H9 (cell line): ENCODE measurements at regions not wholly inside any gene's neighbourhood (a gene's known extent, or its start where the extent isn't known, plus 50 kb on each side); places are given as distances from the start of the nearest gene placed in this dataset.

Experiments used
- DNase-seq: peaks from one replicate; pipeline ENCODE4 v3.0.0-alpha.2; 2017
- H2AFZ ChIP-seq: one replicate; pipeline ENCODE4 v1.6.1; 2013; ENCODE audit warnings: mild to moderate bottlenecking, low read length, control low read depth, moderate library complexity
- H2AK5ac ChIP-seq: 2 replicates; pipeline ENCODE4 v1.6.1; 2013; ENCODE audit warnings: low read length, control low read depth, mixed read lengths; ENCODE audit not compliant: insufficient read length
- H2BK120ac ChIP-seq: one replicate; pipeline ENCODE4 v1.6.1; 2013; ENCODE audit warnings: low read depth, mild to moderate bottlenecking, low read length, control low read depth, inconsistent platforms; ENCODE audit not compliant: poor library complexity, severe bottlenecking
- H2BK12ac ChIP-seq: 2 replicates; pipeline ENCODE4 v1.6.1; 2013; ENCODE audit warnings: low read length, control low read depth, mixed read lengths, low read depth; ENCODE audit not compliant: insufficient read length
- H2BK15ac ChIP-seq: 2 replicates; pipeline ENCODE4 v1.6.1; 2013; ENCODE audit warnings: low read depth, low read length, control low read depth
- H2BK20ac ChIP-seq: one replicate; pipeline ENCODE4 v1.6.1; 2013; ENCODE audit warnings: low read depth, mild to moderate bottlenecking, low read length, control low read depth, inconsistent platforms; ENCODE audit not compliant: poor library complexity, severe bottlenecking
- H2BK5ac ChIP-seq: 2 replicates; pipeline ENCODE4 v1.6.1; 2013; ENCODE audit warnings: low read length, control low read depth, mixed read lengths; ENCODE audit not compliant: insufficient read length
- H3K14ac ChIP-seq: 2 replicates; pipeline ENCODE4 v1.6.1; 2013; ENCODE audit warnings: low read length, control low read depth; ENCODE audit not compliant: insufficient read depth
- H3K18ac ChIP-seq: 2 replicates; pipeline ENCODE4 v1.6.1; 2013; ENCODE audit warnings: low read depth, mild to moderate bottlenecking, mixed read lengths, low read length, control low read depth; ENCODE audit not compliant: insufficient read length
- H3K23ac ChIP-seq: 2 replicates; pipeline ENCODE4 v1.6.1; 2013; ENCODE audit warnings: low read length, control low read depth, mixed read lengths, low read depth; ENCODE audit not compliant: insufficient read length
- H3K23me2 ChIP-seq: 2 replicates; pipeline ENCODE4 v1.6.1; 2013; ENCODE audit warnings: low read depth, mild to moderate bottlenecking, mixed read lengths, low read length, control low read depth; ENCODE audit not compliant: insufficient read length, poor library complexity, severe bottlenecking
- H3K27ac ChIP-seq: 2 replicates; pipeline ENCODE4 v1.5.1; 2013; ENCODE audit warnings: low read length, control low read depth, mixed read lengths, low read depth; ENCODE audit not compliant: insufficient read length
- H3K27me3 ChIP-seq: 2 replicates; pipeline ENCODE4 v1.6.1; 2013; ENCODE audit warnings: low read length, control low read depth, inconsistent platforms; ENCODE audit not compliant: insufficient read depth
- H3K4ac ChIP-seq: 2 replicates; pipeline ENCODE4 v1.6.1; 2013; ENCODE audit warnings: low read depth, mild to moderate bottlenecking, control low read depth, inconsistent platforms, low read length, moderate library complexity
- H3K4me1 ChIP-seq: 2 replicates; pipeline ENCODE4 v1.6.1; 2013; ENCODE audit warnings: low read length, control low read depth, inconsistent platforms; ENCODE audit not compliant: insufficient read depth
- H3K4me2 ChIP-seq: 2 replicates; pipeline ENCODE4 v1.6.1; 2013; ENCODE audit warnings: low read length, control low read depth, mixed read lengths; ENCODE audit not compliant: insufficient read length, insufficient read depth
- H3K56ac ChIP-seq: 2 replicates; pipeline ENCODE4 v1.6.1; 2013; ENCODE audit warnings: low read depth, mild to moderate bottlenecking, mixed read lengths, low read length, control low read depth; ENCODE audit not compliant: insufficient read length
- H3K79me1 ChIP-seq: 2 replicates; pipeline ENCODE4 v1.6.1; 2013; ENCODE audit warnings: low read depth, mild to moderate bottlenecking, moderate library complexity, low read length, control low read depth, inconsistent platforms; ENCODE audit not compliant: insufficient read depth, poor library complexity, severe bottlenecking
- H3K79me2 ChIP-seq: 2 replicates; pipeline ENCODE4 v1.6.1; 2013; ENCODE audit warnings: low read length, control low read depth, inconsistent platforms; ENCODE audit not compliant: insufficient read depth
- H3K9ac ChIP-seq: 2 replicates; pipeline ENCODE4 v1.6.1; 2013; ENCODE audit warnings: low read length, control low read depth, mixed read lengths; ENCODE audit not compliant: insufficient read length; ENCODE audit errors: extremely low read depth
- H3K9me3 ChIP-seq: one replicate; pipeline ENCODE4 v1.6.1; 2013; ENCODE audit warnings: low read depth, low read length, inconsistent platforms; ENCODE audit not compliant: control insufficient read depth
- H3T11ph ChIP-seq: one replicate; pipeline ENCODE4 v1.6.1; 2013; ENCODE audit warnings: mild to moderate bottlenecking, low read length, control low read depth, inconsistent platforms
- H4K20me1 ChIP-seq: one replicate; pipeline ENCODE4 v1.6.1; 2013; ENCODE audit not compliant: control insufficient read depth, insufficient read length, insufficient read depth
- H4K5ac ChIP-seq: 2 replicates; pipeline ENCODE4 v1.6.1; 2013; ENCODE audit warnings: low read depth, mild to moderate bottlenecking, mixed read lengths, low read length, control low read depth; ENCODE audit not compliant: insufficient read length
- H4K8ac ChIP-seq: replicated peaks from 2 replicates; pipeline ENCODE4 v1.6.1; 2013; ENCODE audit warnings: low read length, control low read depth, mixed read lengths, low read depth; ENCODE audit not compliant: insufficient read length
- H4K91ac ChIP-seq: 2 replicates; pipeline ENCODE4 v1.6.1; 2013; ENCODE audit warnings: low read depth, mild to moderate bottlenecking, moderate library complexity, mixed read lengths, low read length, control low read depth; ENCODE audit not compliant: insufficient read length
- H3K27ac Mint-ChIP-seq, 3 experiments: 2 replicates in 2 of 3; 3 replicates in 1 of 3; pipeline ENCODE4 v1.8.0; 2020 to 2021; ENCODE audit warnings: mixed read lengths in 3 of 3, mild to moderate bottlenecking in 1 of 3, moderate library complexity in 1 of 3
- H3K27me3 Mint-ChIP-seq: 2 replicates; pipeline ENCODE4 v1.8.0; 2021; ENCODE audit warnings: low read depth, mild to moderate bottlenecking, moderate library complexity, mixed read lengths
- H3K36me3 Mint-ChIP-seq, 3 experiments: 2 replicates in 2 of 3; 3 replicates in 1 of 3; pipeline ENCODE4 v1.8.0; 2020 to 2021; ENCODE audit warnings: low read depth in 3 of 3, mixed read lengths in 3 of 3; ENCODE audit not compliant: insufficient read depth in 1 of 3
- H3K4me1 Mint-ChIP-seq, 2 experiments: 2 replicates each; pipeline ENCODE4 v1.8.0; 2020; ENCODE audit warnings: mixed read lengths in 2 of 2
- H3K4me3 Mint-ChIP-seq, 2 experiments: 2 replicates in 1 of 2; 3 replicates in 1 of 2; pipeline ENCODE4 v1.8.0; 2020 to 2021; ENCODE audit warnings: mild to moderate bottlenecking in 2 of 2, mixed read lengths in 2 of 2, moderate library complexity in 1 of 2
- H3K9me3 Mint-ChIP-seq, 2 experiments: 2 replicates in 1 of 2; 3 replicates in 1 of 2; pipeline ENCODE4 v1.8.0; 2020; ENCODE audit warnings: mild to moderate bottlenecking in 2 of 2, mixed read lengths in 2 of 2, moderate library complexity in 1 of 2
- TF ChIP-seq, protein P1 (sequence below): fragments of 200-600 bp; sonication (generic); conservative IDR thresholded peaks from 3 replicates; pipeline ENCODE4 v1.8.0; 2021; ENCODE audit warnings: antibody characterized with exemption, mild to moderate bottlenecking

DNA sequence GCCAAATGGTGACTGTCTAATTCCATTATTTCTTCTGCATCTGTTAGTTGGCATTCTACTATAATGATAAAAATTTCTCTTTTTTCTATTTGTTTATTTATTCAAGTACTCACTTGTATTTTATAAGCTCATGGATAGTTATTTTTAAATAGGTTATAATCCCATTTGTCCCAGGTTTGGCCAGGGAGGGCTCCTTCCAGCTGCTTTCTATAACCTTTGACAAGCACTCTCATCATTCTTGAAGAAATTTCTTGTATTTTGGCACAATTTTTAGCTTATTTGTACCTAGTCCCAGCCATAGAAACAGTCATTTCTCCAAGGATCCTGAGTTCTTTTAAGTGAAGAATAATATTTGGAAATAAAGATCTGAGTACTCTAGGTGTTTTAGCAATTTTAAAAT lies 1038.6 kb upstream of the AGA start:
- no peaks in the 10 kb centered on the region for H3K9me3 ChIP-seq
- no peak overlapping the region for H3K23ac ChIP-seq
- Mint-ChIP-seq H3K36me3 (no peaks in the 10 kb centered on the region), H3K4me1 (peaks cover 0 to 4% of the 10 kb centered on the region in 2 experiments; a peak in 1 of 4 replicates), H3K27ac (no peak overlapping the region), H3K4me3 (no peak overlapping the region), H3K9me3 (no peaks in the 10 kb centered on the region), H3K27me3 (no peaks in the 10 kb centered on the region)
- H3K4ac ChIP-seq = no peak overlapping the region
- no peak for DNase-seq
- H2BK120ac ChIP-seq = no peak overlapping the region
- no peak overlapping the region for H2BK15ac ChIP-seq
- no peak overlapping the region for H2BK20ac ChIP-seq
- H3K27me3 ChIP-seq = no peaks in the 10 kb centered on the region
- no peak overlapping the region for H3K18ac ChIP-seq
- H3K14ac ChIP-seq = no peak overlapping the region
- H3K4me1 ChIP-seq = no peaks in the 10 kb centered on the region
- H3K9ac ChIP-seq = no peak overlapping the region
- no peak overlapping the region for H2BK12ac ChIP-seq
- no peak overlapping the region for H4K5ac ChIP-seq
- H2AK5ac ChIP-seq = no peak overlapping the region
- no peak overlapping the region for H3K27ac ChIP-seq
- H2BK5ac ChIP-seq = no peak overlapping the region
- H3K4me2 ChIP-seq = no peak overlapping the region
- no peak overlapping the region for H3T11ph ChIP-seq
- no peaks in the 10 kb centered on the region for H3K23me2 ChIP-seq
- H3K79me2 ChIP-seq = no peaks in the 10 kb centered on the region
- no peak overlapping the region for H4K91ac ChIP-seq
- no peak overlapping the region for H3K56ac ChIP-seq
- TF ChIP-seq, protein P1, sequence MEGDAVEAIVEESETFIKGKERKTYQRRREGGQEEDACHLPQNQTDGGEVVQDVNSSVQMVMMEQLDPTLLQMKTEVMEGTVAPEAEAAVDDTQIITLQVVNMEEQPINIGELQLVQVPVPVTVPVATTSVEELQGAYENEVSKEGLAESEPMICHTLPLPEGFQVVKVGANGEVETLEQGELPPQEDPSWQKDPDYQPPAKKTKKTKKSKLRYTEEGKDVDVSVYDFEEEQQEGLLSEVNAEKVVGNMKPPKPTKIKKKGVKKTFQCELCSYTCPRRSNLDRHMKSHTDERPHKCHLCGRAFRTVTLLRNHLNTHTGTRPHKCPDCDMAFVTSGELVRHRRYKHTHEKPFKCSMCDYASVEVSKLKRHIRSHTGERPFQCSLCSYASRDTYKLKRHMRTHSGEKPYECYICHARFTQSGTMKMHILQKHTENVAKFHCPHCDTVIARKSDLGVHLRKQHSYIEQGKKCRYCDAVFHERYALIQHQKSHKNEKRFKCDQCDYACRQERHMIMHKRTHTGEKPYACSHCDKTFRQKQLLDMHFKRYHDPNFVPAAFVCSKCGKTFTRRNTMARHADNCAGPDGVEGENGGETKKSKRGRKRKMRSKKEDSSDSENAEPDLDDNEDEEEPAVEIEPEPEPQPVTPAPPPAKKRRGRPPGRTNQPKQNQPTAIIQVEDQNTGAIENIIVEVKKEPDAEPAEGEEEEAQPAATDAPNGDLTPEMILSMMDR = no peak
- H3K79me1 ChIP-seq = no peaks in the 10 kb centered on the region
- H4K20me1 ChIP-seq = no peaks in the 10 kb centered on the region
- no peak overlapping the region for H4K8ac ChIP-seq
- H2AFZ ChIP-seq = no peak overlapping the region
